PC-9 (cell line): ENCODE measurements at regions not wholly inside any gene's neighbourhood (a gene's known extent, or its start where the extent isn't known, plus 50 kb on each side); places are given as distances from the start of the nearest gene placed in this dataset.

Source experiments
- BruUV-seq: library from RNA; stranded (reverse); fragments of 400-500 nt; replicated peaks from 2 replicates; lab custom pipeline; 2021; lab: Mats Ljungman, UMichigan
- CTCF ChIA-PET: fragments of 300-600 bp; sonication (Branson Sonifier 250); formaldehyde crosslinking; loops from one replicate; lab custom pipeline; 2022; ENCODE audit warnings: antibody characterized with exemption; lab: Charles Lee
- POLR2A ChIA-PET: fragments of 300-600 bp; sonication (Branson Sonifier 250); formaldehyde crosslinking; loops from one replicate; lab custom pipeline; 2022; ENCODE audit warnings: antibody characterized with exemption; ENCODE audit not compliant: unreplicated experiment; lab: Charles Lee
- DNase-seq, 2 experiments: peaks; one replicate each; pipeline versions ENCODE4 v3.0.0 to v3.0.0-alpha.2; 2015 to 2022; ENCODE audit warnings: mixed read lengths in 1 of 2
- H2AFZ ChIP-seq: fragments of 200-600 bp; sonication (generic); 2 replicates; pipeline ENCODE4 v1.8.1; 2017; ENCODE audit warnings: antibody characterized with exemption
- H3F3A ChIP-seq: fragments of 200-600 bp; sonication (generic); 2 replicates; pipeline ENCODE4 v1.8.1; 2017; ENCODE audit warnings: antibody characterized with exemption, mild to moderate bottlenecking, low read depth; ENCODE audit not compliant: insufficient read depth
- H3K27ac ChIP-seq: fragments of 200-600 bp; sonication (generic); 2 replicates; pipeline ENCODE4 v1.6.1; 2016; ENCODE audit warnings: mixed run types
- H3K27me3 ChIP-seq: fragments of 200-600 bp; sonication (generic); 2 replicates; pipeline ENCODE4 v1.6.1; 2016; ENCODE audit warnings: low read depth, mixed run types; ENCODE audit not compliant: insufficient read depth
- H3K36me3 ChIP-seq: fragments of 200-600 bp; sonication (generic); 2 replicates; pipeline ENCODE4 v1.6.1; 2016; ENCODE audit warnings: low read depth, mixed run types
- H3K4me1 ChIP-seq: fragments of 200-600 bp; sonication (generic); replicated peaks from 2 replicates; pipeline ENCODE4 v1.6.1; 2016; ENCODE audit warnings: mixed run types; ENCODE audit not compliant: insufficient read depth
- H3K4me2 ChIP-seq: fragments of 200-600 bp; sonication (generic); 2 replicates; pipeline ENCODE4 v1.6.1; 2017; ENCODE audit warnings: mixed run types
- H3K4me3 ChIP-seq: fragments of 200-600 bp; sonication (generic); 2 replicates; pipeline ENCODE4 v1.6.1; 2016; ENCODE audit warnings: mixed run types
- H3K79me2 ChIP-seq: fragments of 200-600 bp; sonication (generic); 2 replicates; pipeline ENCODE4 v1.6.1; 2017; ENCODE audit warnings: low read depth, mixed run types
- H3K9me2 ChIP-seq: fragments of 200-600 bp; sonication (generic); 2 replicates; pipeline ENCODE4 v1.8.1; 2017; ENCODE audit warnings: mild to moderate bottlenecking; ENCODE audit not compliant: insufficient read depth
- H3K9me3 ChIP-seq: fragments of 200-600 bp; sonication (generic); 2 replicates; pipeline ENCODE4 v1.8.1; 2016; ENCODE audit warnings: low read depth; ENCODE audit not compliant: insufficient read depth
- H4K20me1 ChIP-seq: fragments of 200-600 bp; sonication (generic); 2 replicates; pipeline ENCODE4 v1.8.1; 2017; ENCODE audit not compliant: insufficient read depth
- CTCF ChIP-seq: fragments of 200-600 bp; sonication (generic); conservative IDR thresholded peaks from 2 replicates; pipeline ENCODE4 v1.6.1; 2017; ENCODE audit warnings: mixed run types, antibody characterized with exemption, mild to moderate bottlenecking, moderate library complexity
- EZH2 ChIP-seq: fragments of 200-600 bp; sonication (generic); IDR thresholded peaks from 2 replicates; pipeline ENCODE4 v1.8.0; 2017; ENCODE audit warnings: antibody characterized with exemption, low read depth
- intact Hi-C: fragments of 100-400 bp; cut with micrococcal nuclease; formaldehyde crosslinking; loops from one replicate; pipeline ENCODE4 v1.10.0; 2022; ENCODE audit not compliant: unreplicated experiment

- Histone ChIP-seq H3K9me3 (no peaks in the 10 kb centered on the region), H3K4me2 (no peak overlapping the region), H3K36me3 (no peaks in the 10 kb centered on the region), H3K27ac (no peak overlapping the region), H3K9me2 (no peaks in the 10 kb centered on the region), H3K27me3 (no peaks in the 10 kb centered on the region), H3K4me3 (no peak overlapping the region), H2AFZ (no peak overlapping the region), H3K79me2 (no peaks in the 10 kb centered on the region), H4K20me1 (no peaks in the 10 kb centered on the region), H3F3A (no peaks in the 10 kb centered on the region), H3K4me1 (no peaks in the 10 kb centered on the region)
- ChIA-PET CTCF (no interaction called here), POLR2A (no interaction called here)
- no peak for DNase-seq
- intact Hi-C loops = no loop called here
- no peak for TF ChIP-seq EZH2
- TF ChIP-seq CTCF = no peak
- BruUV-seq = no TSS peak
Measured at GRCh38 chr4:25504932-25505636, 128.0 kb downstream of the ANAPC4 start.

GRCh38 chr4:25505637-25505991 lies 128.6 kb downstream of the ANAPC4 start:
- H3K27me3 ChIP-seq = no peaks in the 10 kb centered on the region
- H3K9me3 ChIP-seq = no peaks in the 10 kb centered on the region
- TF ChIP-seq CTCF = no peak
- no peak for TF ChIP-seq EZH2
- ChIA-PET POLR2A (no interaction called here), CTCF (no interaction called here)
- H3K79me2 ChIP-seq = no peaks in the 10 kb centered on the region
- H3K4me2 ChIP-seq = no peak overlapping the region
- intact Hi-C loops = no loop called here
- no peak overlapping the region for H3K27ac ChIP-seq
- no peaks in the 10 kb centered on the region for H3K9me2 ChIP-seq
- no peaks in the 10 kb centered on the region for H4K20me1 ChIP-seq
- no TSS peak for BruUV-seq
- H2AFZ ChIP-seq = no peak overlapping the region
- DNase-seq = no peak
- H3K36me3 ChIP-seq = no peaks in the 10 kb centered on the region
- H3K4me1 ChIP-seq = no peaks in the 10 kb centered on the region
- no peaks in the 10 kb centered on the region for H3F3A ChIP-seq
- H3K4me3 ChIP-seq = no peak overlapping the region

- BruUV-seq = no TSS peak
- Histone ChIP-seq H3K9me3 (no peaks in the 10 kb centered on the region), H3K4me1 (no peaks in the 10 kb centered on the region), H3K27ac (no peak overlapping the region), H3F3A (no peaks in the 10 kb centered on the region), H3K79me2 (no peaks in the 10 kb centered on the region), H3K9me2 (no peaks in the 10 kb centered on the region), H3K27me3 (no peaks in the 10 kb centered on the region), H2AFZ (no peak overlapping the region), H3K4me2 (no peak overlapping the region), H3K4me3 (no peak overlapping the region), H3K36me3 (no peaks in the 10 kb centered on the region), H4K20me1 (no peaks in the 10 kb centered on the region)
- intact Hi-C loops = no loop called here
- TF ChIP-seq CTCF (no peak), EZH2 (no peak)
- CTCF ChIA-PET = no interaction called here
- no peak for DNase-seq
- POLR2A ChIA-PET = interaction anchor here (0.7 kb wide), 1 partner anchor 338 kb away, joined by 3 read pairs; no protein-coding TSS in a partner anchor
Measured at GRCh38 chr4:25506032-25506571, 129.0 kb downstream of the ANAPC4 start.
